IMR-90 (cell line): ENCODE measurements at regions not wholly inside any gene's neighbourhood (a gene's known extent, or its start where the extent isn't known, plus 50 kb on each side); places are given as distances from the start of the nearest gene placed in this dataset.

Experiments
- ATAC-seq: fragments of 200-7000 bp; cut with Tn5 transposase; 2 replicates; pipeline ENCODE4 v1.9.1; 2020; ENCODE audit warnings: low read depth, mild to moderate bottlenecking, moderate library complexity
- BruUV-seq: library from RNA; stranded (reverse); fragments of 400-500 nt; replicated peaks from 2 replicates; lab custom pipeline; 2021; lab: Mats Ljungman, UMichigan
- CTCF ChIA-PET: fragments of 300-600 bp; formaldehyde crosslinking; extraction: SDS; loops from one replicate; lab custom pipeline; 2021; ENCODE audit warnings: antibody characterized with exemption; lab: Yijun Ruan, JAX
- POLR2A ChIA-PET: fragments of 300-600 bp; sonication (Branson Sonifier 250); formaldehyde crosslinking; loops from one replicate; lab custom pipeline; 2022; ENCODE audit warnings: antibody characterized with exemption; ENCODE audit not compliant: unreplicated experiment; lab: Charles Lee
- DNase-seq: peaks from one replicate; pipeline ENCODE4 v3.0.0; 2013
- H2AFZ ChIP-seq: replicated peaks from 2 replicates; pipeline ENCODE3; 2013; ENCODE audit warnings: low read length, mild to moderate bottlenecking; ENCODE audit not compliant: poor library complexity
- H2AK5ac ChIP-seq: 2 replicates; pipeline ENCODE4 v1.6.1; 2013; ENCODE audit warnings: low read depth, low read length, inconsistent platforms
- H2AK9ac ChIP-seq: replicated peaks from 2 replicates; pipeline ENCODE3; 2013; ENCODE audit warnings: mild to moderate bottlenecking, low read depth, low read length, moderate library complexity; ENCODE audit not compliant: poor library complexity
- H2BK120ac ChIP-seq: 2 replicates; pipeline ENCODE4 v1.6.1; 2013; ENCODE audit warnings: low read depth, low read length, inconsistent platforms
- H2BK15ac ChIP-seq: 3 replicates; pipeline ENCODE4 v1.6.1; 2013; ENCODE audit warnings: low read depth, low read length, inconsistent platforms
- H2BK20ac ChIP-seq: 2 replicates; pipeline ENCODE4 v1.6.1; 2013; ENCODE audit warnings: low read depth, mild to moderate bottlenecking, inconsistent platforms, low read length, moderate library complexity
- H2BK5ac ChIP-seq: 2 replicates; pipeline ENCODE4 v1.6.1; 2013; ENCODE audit warnings: mild to moderate bottlenecking, low read depth, low read length, inconsistent platforms; ENCODE audit not compliant: poor library complexity, severe bottlenecking
- H3K14ac ChIP-seq: replicated peaks from 2 replicates; pipeline ENCODE4 v1.6.1; 2013; ENCODE audit warnings: low read depth, low read length, inconsistent platforms
- H3K18ac ChIP-seq: 2 replicates; pipeline ENCODE4 v1.6.1; 2013; ENCODE audit warnings: low read depth, low read length, control low read depth
- H3K23ac ChIP-seq: 2 replicates; pipeline ENCODE4 v1.6.1; 2013; ENCODE audit warnings: low read depth, low read length, inconsistent platforms
- H3K27ac ChIP-seq: 2 replicates; pipeline ENCODE4 v1.5.1; 2013; ENCODE audit warnings: mild to moderate bottlenecking, control low read depth, low read length; ENCODE audit not compliant: insufficient read depth
- H3K27me3 ChIP-seq: 2 replicates; pipeline ENCODE4 v1.6.1; 2013; ENCODE audit warnings: low read length; ENCODE audit not compliant: control insufficient read depth, insufficient read depth
- H3K36me3 ChIP-seq: 2 replicates; pipeline ENCODE4 v1.6.1; 2013; ENCODE audit warnings: low read length, mixed read lengths; ENCODE audit not compliant: control insufficient read depth, insufficient read depth
- H3K4ac ChIP-seq: 2 replicates; pipeline ENCODE4 v1.6.1; 2013; ENCODE audit warnings: low read depth, low read length, inconsistent platforms
- H3K4me1 ChIP-seq: 2 replicates; pipeline ENCODE4 v1.6.1; 2013; ENCODE audit warnings: low read length, mixed read lengths; ENCODE audit not compliant: control insufficient read depth, insufficient read depth
- H3K4me2 ChIP-seq: 2 replicates; pipeline ENCODE4 v1.6.1; 2013; ENCODE audit warnings: low read depth, mild to moderate bottlenecking, control low read depth, low read length, moderate library complexity
- H3K4me3 ChIP-seq: 2 replicates; pipeline ENCODE4 v1.5.1; 2013; ENCODE audit warnings: low read depth, mild to moderate bottlenecking, control low read depth, low read length, moderate library complexity; ENCODE audit not compliant: insufficient read depth
- H3K56ac ChIP-seq: 2 replicates; pipeline ENCODE4 v1.6.1; 2013; ENCODE audit warnings: low read length, inconsistent platforms; ENCODE audit not compliant: insufficient read depth; ENCODE audit errors: extremely low read depth
- H3K79me1 ChIP-seq, 2 experiments: 2 replicates each; pipeline ENCODE4 v1.6.1; 2013; ENCODE audit warnings: low read length in 2 of 2, inconsistent platforms in 1 of 2, low read depth in 1 of 2
- H3K9ac ChIP-seq: 2 replicates; pipeline ENCODE4 v1.6.1; 2013; ENCODE audit warnings: low read depth, low read length, control low read depth
- H3K9me1 ChIP-seq: 2 replicates; pipeline ENCODE4 v1.6.1; 2013; ENCODE audit warnings: low read length, inconsistent platforms; ENCODE audit not compliant: insufficient read depth
- H3K9me3 ChIP-seq: 2 replicates; pipeline ENCODE4 v1.6.1; 2013; ENCODE audit warnings: low read length; ENCODE audit not compliant: control insufficient read depth, insufficient read depth
- H4K20me1 ChIP-seq: 2 replicates; pipeline ENCODE4 v1.6.1; 2013; ENCODE audit warnings: low read length, inconsistent platforms; ENCODE audit not compliant: insufficient read depth
- H4K5ac ChIP-seq: 2 replicates; pipeline ENCODE4 v1.6.1; 2013; ENCODE audit warnings: mild to moderate bottlenecking, low read depth, low read length, control low read depth
- H4K8ac ChIP-seq, 2 experiments: 2 replicates each; pipeline ENCODE4 v1.6.1; 2013; ENCODE audit warnings: low read depth in 2 of 2, low read length in 2 of 2, control low read depth in 1 of 2, inconsistent platforms in 1 of 2
- H4K91ac ChIP-seq: 2 replicates; pipeline ENCODE4 v1.6.1; 2013; ENCODE audit warnings: low read depth, low read length, inconsistent platforms; ENCODE audit not compliant: insufficient read depth
- BHLHE40 ChIP-seq: fragments of 150-350 bp; IDR thresholded peaks from 2 replicates; pipeline ENCODE4 v1.6.1; 2016; ENCODE audit warnings: mild to moderate bottlenecking, low read depth, low read length
- CEBPB ChIP-seq: IDR thresholded peaks from 2 replicates; pipeline ENCODE4 v1.6.1; 2012; ENCODE audit warnings: low read depth, low read length, improper control_type of control experiment
- CHD1 ChIP-seq: IDR thresholded peaks from 2 replicates; pipeline ENCODE4 v1.6.1; 2012; ENCODE audit warnings: low read depth, low read length, improper control_type of control experiment
- CTCF ChIP-seq: conservative IDR thresholded peaks from 2 replicates; pipeline ENCODE4 v1.5.1; 2012; ENCODE audit warnings: mild to moderate bottlenecking, low read depth, low read length, improper control_type of control experiment
- ELK1 ChIP-seq: fragments of 150-350 bp; IDR thresholded peaks from 2 replicates; pipeline ENCODE4 v1.6.1; 2016; ENCODE audit warnings: low read depth, mild to moderate bottlenecking, low read length, moderate library complexity, borderline replicate concordance
- FOS ChIP-seq: fragments of 150-350 bp; IDR thresholded peaks from 2 replicates; pipeline ENCODE4 v1.6.1; 2016; ENCODE audit warnings: low read depth, low read length
- MAFK ChIP-seq: IDR thresholded peaks from 2 replicates; pipeline ENCODE4 v1.6.1; 2012; ENCODE audit warnings: low read depth, low read length, improper control_type of control experiment
- MAZ ChIP-seq: IDR thresholded peaks from 2 replicates; pipeline ENCODE4 v1.6.1; 2012; ENCODE audit warnings: low read depth, mild to moderate bottlenecking, low read length, improper control_type of control experiment, moderate library complexity, borderline replicate concordance
- NFE2L2 ChIP-seq: fragments of 150-350 bp; IDR thresholded peaks from 2 replicates; pipeline ENCODE4 v1.6.1; 2016; ENCODE audit warnings: low read depth, mild to moderate bottlenecking, low read length
- POLR2A ChIP-seq: IDR thresholded peaks from 2 replicates; pipeline ENCODE4 v1.6.1; 2012; ENCODE audit warnings: mild to moderate bottlenecking, low read depth, low read length
- RAD21 ChIP-seq: IDR thresholded peaks from 2 replicates; pipeline ENCODE4 v1.6.1; 2012; ENCODE audit warnings: low read length, improper control_type of control experiment
- RCOR1 ChIP-seq: IDR thresholded peaks from 2 replicates; pipeline ENCODE4 v1.6.1; 2012; ENCODE audit warnings: mild to moderate bottlenecking, low read length, improper control_type of control experiment; ENCODE audit not compliant: insufficient replicate concordance
- SMC3 ChIP-seq: fragments of 150-350 bp; IDR thresholded peaks from 2 replicates; pipeline ENCODE4 v1.6.1; 2016; ENCODE audit warnings: low read depth, mild to moderate bottlenecking, antibody characterized with exemption, low read length, moderate library complexity
- USF2 ChIP-seq: fragments of 150-350 bp; IDR thresholded peaks from 2 replicates; pipeline ENCODE4 v1.6.1; 2017; ENCODE audit warnings: mild to moderate bottlenecking, antibody characterized with exemption, low read length, low read depth
- WGBS, 2 experiments: methylation state at CpG; one replicate each; pipeline versions ENCODE4 v1.1.5 to v1.1.7; 2013; ENCODE audit warnings: missing lambda C conversion rate in 2 of 2; ENCODE audit not compliant: insufficient read length in 1 of 2; ENCODE audit errors: extremely low coverage in 2 of 2; 5-methylcytosine and 5-hydroxymethylcytosine counted together
- dilution Hi-C: fragments of 300-500 bp; cut with HindIII; formaldehyde crosslinking; loops from one replicate; pipeline ENCODE4 v1.14.3; 2018; ENCODE audit warnings: low sequenced_read_pairs; ENCODE audit not compliant: unreplicated experiment
- in situ Hi-C: fragments of 300-500 bp; cut with MboI; formaldehyde crosslinking; loops from 3 replicates; pipeline ENCODE4 v1.14.3; 2019; ENCODE audit warnings: low sequenced_read_pairs, inconsistent platforms, mixed read lengths
- intact Hi-C: fragments of 100-400 bp; cut with micrococcal nuclease; formaldehyde crosslinking; loops from 2 replicates; pipeline ENCODE4 v1.10.0; 2022

- Histone ChIP-seq H3K4me3 (peak overlapping the region; percentile 44; the same call in 1 of the 2 replicates), H2BK120ac (peak overlapping the region; percentile 94), H3K9me3 (peaks cover 1% of the 10 kb centered on the region; the same call in 1 of the 2 replicates), H4K8ac (peak overlapping the region; percentile 88 to 95), H2AK5ac (peak overlapping the region; percentile 8; the same call in 1 of the 2 replicates), H3K18ac (peak overlapping the region; percentile 99), H3K23ac (peak overlapping the region; percentile 86), H4K5ac (peak overlapping the region; percentile 99), H2AK9ac (no peak overlapping the region), H3K4me1 (peaks cover 3% of the 10 kb centered on the region; the same call in 1 of the 2 replicates), H3K9me1 (peaks cover 3% of the 10 kb centered on the region; the same call in 1 of the 2 replicates), H3K4ac (peak overlapping the region; percentile 92), H4K91ac (peak overlapping the region; percentile 90), H3K79me1 (no peaks in the 10 kb centered on the region), H3K56ac (peak overlapping the region; percentile 83), H2BK20ac (peak overlapping the region; percentile 92), H2AFZ (peak overlapping the region; percentile 64), H3K27me3 (no peaks in the 10 kb centered on the region), H3K36me3 (no peaks in the 10 kb centered on the region), H3K27ac (peak overlapping the region; percentile 98), H3K9ac (peak overlapping the region; percentile 63), H3K14ac (peak overlapping the region; percentile 90), H2BK5ac (peak overlapping the region; percentile 97), H3K4me2 (peak overlapping the region; percentile 95), H2BK15ac (peak overlapping the region; percentile 75), H4K20me1 (no peaks in the 10 kb centered on the region)
- POLR2A ChIA-PET: no interaction called here
- dilution Hi-C loops: no loop called here
- in situ Hi-C loops: no loop called here
- intact Hi-C loops: loop anchor here (2.0 kb wide), 2 partner anchors 85 to 133 kb away; no protein-coding TSS in a partner anchor
- DNase-seq: peak; percentile 93
- TF ChIP-seq USF2 (no peak), CHD1 (no peak), SMC3 (no peak), MAFK (peak; percentile 42; the same call in 1 of the 2 replicates), POLR2A (no peak), CEBPB (peak; percentile 98), RAD21 (no peak), NFE2L2 (no peak), RCOR1 (no peak), BHLHE40 (peak; percentile 99), FOS (peak; percentile 36; the same call in 1 of the 2 replicates), ELK1 (no peak), CTCF (no peak), MAZ (peak; percentile 51; the same call in 1 of the 2 replicates)
- no CpG with 5 or more reads among the region's 6 CpGs for WGBS, 2 experiments
- no TSS peak for BruUV-seq
- ATAC-seq: peak; percentile 92
- CTCF ChIA-PET: no interaction called here
Measured at GRCh38 chr4:123699880-123700771, 303.5 kb downstream of the SPRY1 start.
